ENCODE measurements at regions not wholly inside any gene's neighbourhood (a gene's known extent, or its start where the extent isn't known, plus 50 kb on each side); places are given as distances from the start of the nearest gene placed in this dataset.

- TF ChIP-seq CTCF (IDR thresholded peaks at IDR 0.05) (no peak), EZH2phosphoT487 (IDR thresholded peaks at IDR 0.05) (no peak)
Measured at GRCh38 chr7:46468753-46469356, 547.8 kb upstream of the IGFBP3 start.
